MCF 10A (cell line): ENCODE measurements at regions not wholly inside any gene's neighbourhood (a gene's known extent, or its start where the extent isn't known, plus 50 kb on each side); places are given as distances from the start of the nearest gene placed in this dataset.

ENCODE experiments used
- BruUV-seq: library from RNA; stranded (reverse); fragments of 400-500 nt; replicated peaks from 2 replicates; lab custom pipeline; 2021; lab: Mats Ljungman, UMichigan
- CTCF ChIA-PET: fragments of 300-600 bp; sonication (Branson Sonifier 250); formaldehyde crosslinking; extraction: SDS; loops from one replicate; lab custom pipeline; 2021; ENCODE audit warnings: antibody characterized with exemption, inconsistent platforms; lab: Yijun Ruan, JAX
- POLR2A ChIA-PET: fragments of 300-600, 350-650 bp; sonication (Branson Sonifier 250); formaldehyde crosslinking; extraction: SDS; loops from one replicate; lab custom pipeline; 2020; ENCODE audit warnings: antibody characterized with exemption, inconsistent platforms; lab: Yijun Ruan, JAX
- DNase-seq: peaks from one replicate; pipeline ENCODE4 v3.0.0-alpha.2; 2018; ENCODE audit not compliant: unreplicated experiment
- H3K27ac Mint-ChIP-seq: one replicate; pipeline ENCODE4 v1.8.0; 2022; ENCODE audit warnings: mild to moderate bottlenecking, low read depth, mixed read lengths; ENCODE audit not compliant: unreplicated experiment
- H3K27me3 Mint-ChIP-seq: one replicate; pipeline ENCODE4 v1.8.0; 2022; ENCODE audit warnings: mixed read lengths; ENCODE audit not compliant: insufficient read depth, unreplicated experiment
- H3K36me3 Mint-ChIP-seq: one replicate; pipeline ENCODE4 v1.8.0; 2022; ENCODE audit warnings: mild to moderate bottlenecking, moderate library complexity, mixed read lengths; ENCODE audit not compliant: insufficient read depth, unreplicated experiment
- H3K4me1 Mint-ChIP-seq: one replicate; pipeline ENCODE4 v1.8.0; 2022; ENCODE audit warnings: mixed read lengths; ENCODE audit not compliant: insufficient read depth, unreplicated experiment
- H3K4me3 Mint-ChIP-seq: one replicate; pipeline ENCODE4 v1.8.0; 2022; ENCODE audit warnings: mild to moderate bottlenecking, moderate library complexity, mixed read lengths; ENCODE audit not compliant: unreplicated experiment
- H3K9me3 Mint-ChIP-seq: one replicate; pipeline ENCODE4 v1.8.0; 2022; ENCODE audit warnings: mixed read lengths; ENCODE audit not compliant: unreplicated experiment
- CTCF ChIP-seq: fragments of 200-600 bp; IDR thresholded peaks from one replicate; pipeline ENCODE4 v1.8.0; 2022; ENCODE audit warnings: antibody characterized with exemption, mild to moderate bottlenecking; ENCODE audit not compliant: unreplicated experiment
- intact Hi-C: fragments of 100-400 bp; cut with micrococcal nuclease; formaldehyde crosslinking; loops from 2 replicates; pipeline ENCODE4 v1.14.1; 2022

DNA sequence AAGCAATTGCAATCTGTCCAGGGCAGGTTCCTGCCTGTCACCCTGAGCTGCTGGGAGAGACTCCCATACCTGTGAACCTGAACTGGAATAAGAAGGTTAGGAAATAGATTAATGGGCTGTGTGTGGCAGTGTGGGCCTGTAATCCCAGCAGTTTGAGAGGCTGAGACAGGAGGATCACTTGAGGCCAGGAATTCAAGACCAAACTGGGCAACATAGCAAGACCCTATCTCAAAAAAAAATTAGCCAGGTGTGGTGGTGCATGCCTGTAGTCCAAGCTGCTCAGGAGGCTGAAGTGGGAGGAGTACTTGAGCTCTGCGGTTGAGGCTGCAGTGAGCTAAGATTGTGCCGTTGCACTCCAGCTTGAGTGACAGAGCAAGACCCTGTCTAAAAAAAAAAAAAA lies 127.7 kb upstream of the DSEL start:
- H3K4me3 Mint-ChIP-seq, result no peak overlapping the region
- H3K27me3 Mint-ChIP-seq, result no peaks in the 10 kb centered on the region
- POLR2A ChIA-PET, result no interaction called here
- no TSS peak for BruUV-seq
- TF ChIP-seq CTCF, result no peak
- H3K36me3 Mint-ChIP-seq, result no peaks in the 10 kb centered on the region
- intact Hi-C loops, result no loop called here
- H3K4me1 Mint-ChIP-seq, result no peaks in the 10 kb centered on the region
- no peak for DNase-seq
- H3K27ac Mint-ChIP-seq, result no peak overlapping the region
- H3K9me3 Mint-ChIP-seq, result no peaks in the 10 kb centered on the region
- CTCF ChIA-PET, result no interaction called here

GRCh38 chr18:67639872-67640271 lies 123.4 kb upstream of the DSEL start:
- CTCF ChIA-PET, result interaction anchor here (0.6 kb wide), 1 partner anchor 20 kb away, joined by 3 read pairs; no protein-coding TSS in a partner anchor

DNA sequence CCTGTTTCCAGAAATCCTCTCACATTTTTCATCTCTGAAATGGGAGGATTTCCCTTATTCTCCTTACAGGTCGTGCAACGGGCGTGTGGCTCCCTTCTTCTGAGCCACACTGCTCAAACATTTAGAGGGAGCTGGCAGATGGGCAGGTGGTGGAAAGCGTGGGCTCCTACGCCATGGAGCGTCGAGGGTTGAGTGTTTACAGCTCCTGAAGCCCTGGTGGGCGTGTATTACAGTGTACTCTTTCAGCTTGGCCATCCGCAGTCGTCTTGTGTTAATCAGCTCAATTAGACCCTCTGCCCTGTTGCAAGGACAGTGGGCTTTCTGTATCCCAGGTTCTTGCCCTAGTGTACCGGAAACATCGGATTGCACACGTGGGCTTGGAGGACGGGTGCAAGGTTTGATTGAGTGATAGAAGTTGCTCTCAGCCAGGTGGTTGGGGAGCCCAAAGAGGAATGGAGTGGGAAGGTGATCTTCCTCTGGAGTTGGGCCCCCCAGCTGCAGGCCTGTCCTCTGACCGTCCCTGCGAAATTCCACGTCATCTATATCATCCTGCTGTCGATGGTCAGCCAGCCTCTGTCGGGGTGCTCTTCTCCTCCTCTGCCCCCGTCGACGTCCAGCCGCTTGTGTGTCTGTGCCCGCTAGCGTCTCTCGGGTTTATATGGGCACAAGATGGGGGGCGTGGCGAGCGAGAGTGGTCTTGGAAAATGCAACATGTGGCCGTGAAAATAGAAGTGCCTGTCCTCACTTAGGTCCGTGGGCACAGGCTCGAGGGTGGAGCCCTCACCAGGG lies 120.3 kb upstream of the DSEL start:
- ChIA-PET POLR2A (interaction anchor here (0.5 kb wide), 1 partner anchor 11 kb away, joined by 5 read pairs; no protein-coding TSS in a partner anchor), CTCF (interaction anchor here (1.2 kb wide), 1 partner anchor 10 kb away, joined by 3 read pairs; no protein-coding TSS in a partner anchor)
- no TSS peak for BruUV-seq
- no peak for TF ChIP-seq CTCF
- Mint-ChIP-seq H3K36me3 (no peaks in the 10 kb centered on the region), H3K27me3 (no peaks in the 10 kb centered on the region), H3K9me3 (no peaks in the 10 kb centered on the region), H3K4me1 (no peaks in the 10 kb centered on the region), H3K27ac (no peak overlapping the region), H3K4me3 (no peak overlapping the region)
- no peak for DNase-seq
- intact Hi-C loops, result no loop called here

More at GRCh38 chr18:67639872-67640271, 123.4 kb upstream of the DSEL start:
- no peaks in the 10 kb centered on the region for H3K4me1 Mint-ChIP-seq
- intact Hi-C loops, result no loop called here
- no peaks in the 10 kb centered on the region for H3K36me3 Mint-ChIP-seq
- H3K9me3 Mint-ChIP-seq, result no peaks in the 10 kb centered on the region
- DNase-seq, result no peak
- no TSS peak for BruUV-seq
- POLR2A ChIA-PET, result no interaction called here
- no peak overlapping the region for H3K27ac Mint-ChIP-seq
- TF ChIP-seq CTCF, result no peak
- H3K4me3 Mint-ChIP-seq, result no peak overlapping the region
- H3K27me3 Mint-ChIP-seq, result no peaks in the 10 kb centered on the region

DNA sequence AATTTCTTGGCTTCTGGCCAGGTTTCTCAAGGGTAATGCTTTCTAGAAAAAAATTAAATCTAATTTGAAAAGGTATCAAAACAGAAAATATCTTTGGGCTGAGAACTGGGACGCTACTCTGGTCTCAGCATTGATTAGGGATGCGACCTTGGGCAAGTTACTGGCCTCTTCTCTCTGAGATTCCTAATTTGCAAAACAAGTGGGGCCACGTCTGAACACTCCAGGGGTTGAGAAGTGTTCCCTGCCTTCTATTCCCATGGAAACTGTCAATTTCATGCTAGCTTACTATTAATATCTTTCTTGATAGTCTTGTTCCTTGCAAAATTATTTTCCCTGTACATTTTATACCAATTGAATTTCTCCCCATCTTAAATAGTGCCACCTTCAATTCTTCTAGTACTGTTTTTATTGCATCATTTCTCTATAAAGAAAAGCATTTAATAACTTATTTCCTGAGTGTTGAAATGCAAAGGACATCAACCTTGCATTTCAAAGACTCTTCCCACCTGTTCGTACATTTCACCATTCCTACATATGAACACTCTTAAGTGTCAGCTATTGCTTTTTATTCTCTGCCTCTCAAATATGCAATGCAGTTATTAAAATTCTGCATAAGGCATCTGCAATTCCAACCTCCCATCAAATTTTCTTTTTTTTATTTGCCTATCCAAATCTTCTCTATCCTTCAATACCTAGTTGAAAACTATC lies 118.3 kb upstream of the DSEL start:
- intact Hi-C loops, result no loop called here
- no peak for TF ChIP-seq CTCF
- ChIA-PET CTCF (no interaction called here), POLR2A (interaction anchor here (0.6 kb wide), 1 partner anchor 758 kb away, joined by 3 read pairs; no protein-coding TSS in a partner anchor)
- no peaks in the 10 kb centered on the region for H3K36me3 Mint-ChIP-seq
- no peaks in the 10 kb centered on the region for H3K9me3 Mint-ChIP-seq
- BruUV-seq, result no TSS peak
- H3K4me1 Mint-ChIP-seq, result no peaks in the 10 kb centered on the region
- no peaks in the 10 kb centered on the region for H3K27me3 Mint-ChIP-seq
- no peak overlapping the region for H3K4me3 Mint-ChIP-seq
- DNase-seq, result peak; percentile 3
- H3K27ac Mint-ChIP-seq, result no peak overlapping the region
